GM18499 (cell line): ENCODE measurements at regions not wholly inside any gene's neighbourhood (a gene's known extent, or its start where the extent isn't known, plus 50 kb on each side); places are given as distances from the start of the nearest gene placed in this dataset.

Experiments used
- ATAC-seq: cut with Tn5 transposase; IDR thresholded peaks from one replicate; pipeline ENCODE4 v1.9.1; 2021; ENCODE audit warnings: moderate number of reproducible peaks; ENCODE audit not compliant: insufficient read depth, unreplicated experiment

- no peak for ATAC-seq
Measured at GRCh38 chr5:54695198-54695966, 177.8 kb downstream of the SNX18 start.

DNA sequence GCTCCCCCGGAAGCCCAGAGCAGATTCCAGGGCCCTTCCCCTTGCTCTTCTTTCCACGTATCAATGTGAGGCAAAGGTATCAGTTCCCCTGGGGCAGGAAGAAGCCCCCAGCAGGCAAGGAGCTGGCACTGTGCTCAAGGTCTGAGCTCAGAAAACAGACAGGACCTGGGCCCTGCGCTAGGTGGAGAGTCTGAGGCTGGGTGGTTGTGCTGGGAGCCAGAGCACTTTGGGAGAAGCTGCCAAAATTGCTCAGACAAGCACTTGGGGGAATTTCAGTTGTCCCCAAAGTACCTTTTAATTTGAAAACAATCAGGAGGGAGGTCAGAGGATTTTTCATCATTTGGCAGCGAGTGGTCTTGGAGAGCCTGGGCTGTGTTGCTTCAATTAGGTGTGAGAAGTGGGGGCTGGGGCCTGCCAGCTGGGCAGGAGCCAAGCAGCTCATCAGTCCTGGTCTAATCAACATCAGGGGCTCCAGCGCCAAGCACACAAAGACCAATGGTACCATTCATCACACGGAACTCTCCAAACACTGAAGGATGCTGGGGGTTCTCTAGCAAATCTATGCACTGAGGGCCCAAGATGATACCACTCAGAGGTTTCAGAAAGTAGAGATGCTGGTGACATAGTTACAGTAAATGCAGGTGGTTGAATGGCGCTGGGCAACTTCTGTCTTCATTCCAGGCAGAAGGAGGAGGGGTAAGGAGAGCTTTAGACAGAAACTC, 176.5 kb downstream of the SNX18 start:
- ATAC-seq: no peak

GRCh38 chr5:54692631-54693030, 175.1 kb downstream of the SNX18 start:
- no peak for ATAC-seq

DNA sequence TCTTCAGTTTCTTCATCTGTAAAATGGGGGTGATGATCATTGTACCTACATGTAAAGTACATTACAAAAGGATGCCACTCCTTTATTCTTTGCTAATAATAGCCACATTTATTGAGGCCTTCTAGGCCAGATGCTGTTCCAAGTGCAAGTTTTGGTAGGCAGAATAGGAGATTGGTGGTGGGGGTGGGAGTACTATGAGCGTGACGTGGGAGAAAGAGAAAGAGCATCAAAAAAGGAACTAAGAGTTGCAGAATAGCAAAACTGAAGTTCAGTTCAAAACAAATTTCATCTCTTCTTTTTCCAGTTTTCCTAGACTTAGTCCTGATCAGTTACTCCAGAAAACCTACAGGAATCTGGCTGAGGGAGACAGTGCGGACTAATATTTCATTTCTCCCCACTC, 174.1 kb downstream of the SNX18 start:
- no peak for ATAC-seq

- ATAC-seq: no peak
Measured at GRCh38 chr5:54689411-54690251, 172.1 kb downstream of the SNX18 start.

DNA sequence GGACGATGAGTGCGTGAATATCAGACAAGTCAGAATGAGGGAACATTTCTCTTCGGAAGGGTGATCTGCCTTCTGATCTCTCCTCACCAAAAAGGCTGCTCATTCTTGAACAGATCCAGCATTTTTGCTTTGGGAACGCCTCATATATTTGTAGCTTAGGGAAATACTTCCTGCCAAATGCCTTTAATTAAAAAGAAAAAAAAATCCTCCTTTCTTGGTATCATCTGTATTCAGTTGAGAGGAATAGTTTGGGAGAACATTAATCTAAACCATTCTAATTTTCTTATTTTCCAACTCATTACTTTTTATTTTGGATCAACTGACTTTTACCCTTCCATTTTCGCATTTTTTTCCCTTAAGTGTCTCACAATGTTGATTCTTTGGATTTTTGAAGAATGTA, 163.4 kb downstream of the SNX18 start:
- no peak for ATAC-seq

DNA sequence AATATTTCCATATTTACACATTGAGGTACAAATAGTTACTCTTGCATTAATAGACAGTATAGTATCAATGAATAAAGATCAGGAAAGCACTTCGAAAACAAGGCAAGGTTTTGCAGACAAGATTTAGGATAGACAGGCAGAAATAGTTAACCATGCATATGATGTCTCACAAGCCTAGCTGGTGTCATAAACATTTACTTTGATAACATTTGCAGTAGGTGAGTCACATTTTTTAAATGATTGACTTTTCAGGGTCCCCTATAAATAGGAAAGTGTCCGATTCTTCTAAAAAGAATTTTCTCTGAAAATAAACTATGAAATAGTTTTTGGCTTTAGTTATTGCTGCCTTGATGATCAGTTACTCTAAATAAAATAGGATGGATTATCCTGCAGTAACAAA, 162.1 kb downstream of the SNX18 start:
- no peak for ATAC-seq

- ATAC-seq: no peak
Measured at GRCh38 chr5:54678737-54679136, 161.2 kb downstream of the SNX18 start.

DNA sequence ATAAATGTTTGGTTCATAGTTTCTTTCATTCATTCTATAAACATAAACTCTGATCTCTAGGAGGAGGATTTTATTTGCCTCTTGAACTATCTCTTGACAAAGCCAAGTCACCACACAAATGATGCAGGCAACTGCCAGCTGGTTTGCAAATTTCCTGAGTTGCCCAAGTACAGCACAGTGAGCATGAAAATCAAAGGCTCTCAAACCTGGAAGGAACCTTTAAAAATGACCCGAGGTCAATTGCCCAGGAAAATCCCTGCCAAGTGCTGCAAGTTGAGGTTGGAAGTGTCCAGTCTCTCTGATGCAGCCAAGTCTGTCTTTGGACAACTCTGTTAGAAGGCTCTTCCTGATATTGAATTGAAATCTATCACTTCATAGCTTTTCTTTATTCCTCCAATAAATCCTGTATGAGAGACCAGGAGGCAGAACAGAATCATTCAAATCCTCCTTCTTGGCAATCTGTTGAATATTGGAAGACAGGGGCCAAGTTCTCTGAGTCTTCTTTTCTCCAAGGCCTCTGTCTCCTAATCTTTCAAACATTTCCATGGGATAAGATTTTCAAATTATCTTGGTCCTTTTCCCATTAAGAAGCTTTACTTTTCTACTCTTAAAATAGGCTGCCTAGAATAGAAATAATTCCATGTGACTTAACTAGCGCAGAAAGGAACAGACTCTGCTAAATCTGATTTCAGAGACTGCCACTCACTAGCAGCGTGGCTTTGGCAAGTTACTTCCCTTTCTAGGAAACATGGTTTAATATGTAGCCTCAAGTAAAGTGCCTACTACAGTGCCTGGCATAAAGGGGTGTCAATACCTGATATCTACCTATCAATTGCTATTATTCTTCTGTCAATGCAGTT, 159.2 kb downstream of the SNX18 start:
- no peak for ATAC-seq

GRCh38 chr5:54673523-54674225, 156.1 kb downstream of the SNX18 start:
- ATAC-seq: no peak

- ATAC-seq: no peak
Measured at GRCh38 chr5:54672871-54673270, 155.3 kb downstream of the SNX18 start.

- ATAC-seq: no peak
Measured at GRCh38 chr5:54671681-54672080, 154.1 kb downstream of the SNX18 start.

GRCh38 chr5:54671111-54671531, 153.6 kb downstream of the SNX18 start:
- ATAC-seq: no peak

DNA sequence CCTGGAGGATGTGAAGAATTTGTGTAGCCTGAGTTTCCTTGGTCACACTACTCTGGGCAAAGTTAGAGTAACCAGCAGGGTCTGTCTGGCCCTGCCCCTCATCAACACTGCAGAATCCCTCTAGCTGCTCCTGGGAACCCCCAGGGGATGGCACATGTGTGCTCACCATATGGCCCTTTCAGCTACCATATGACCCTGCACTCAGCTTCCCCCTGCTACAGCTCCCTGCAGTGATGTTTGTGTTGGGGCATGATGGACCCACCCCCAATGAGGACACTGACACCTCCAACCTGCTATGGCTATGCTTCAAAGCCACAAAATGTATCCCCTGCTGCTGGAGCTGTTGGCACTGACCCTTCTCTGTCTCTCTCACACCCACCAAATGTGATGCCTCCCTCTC, 152.7 kb downstream of the SNX18 start:
- ATAC-seq: no peak

- no peak for ATAC-seq
Measured at GRCh38 chr5:54669845-54670244, 152.3 kb downstream of the SNX18 start.

- ATAC-seq: no peak
Measured at GRCh38 chr5:54669285-54669684, 151.7 kb downstream of the SNX18 start.

GRCh38 chr5:54668096-54668495, 150.5 kb downstream of the SNX18 start:
- no peak for ATAC-seq

DNA sequence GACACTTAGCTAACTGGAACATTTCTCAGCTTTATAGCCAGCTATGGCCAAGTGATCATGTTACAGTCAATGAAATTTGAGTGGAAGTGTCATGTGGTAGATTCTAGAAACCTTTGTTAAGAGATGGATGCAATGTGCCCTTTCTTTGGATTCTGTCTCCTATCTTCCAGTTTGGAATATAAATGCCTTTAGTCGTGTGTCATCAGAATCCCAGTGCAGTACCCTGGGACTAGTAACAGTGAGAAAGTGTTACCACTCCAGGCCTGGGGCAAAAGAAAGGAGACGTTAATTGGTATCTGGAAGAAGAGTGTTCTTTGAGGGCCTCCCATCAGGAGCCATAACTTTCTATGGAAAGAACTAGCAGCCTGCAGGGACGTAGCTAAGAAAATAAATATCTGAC, 149.6 kb downstream of the SNX18 start:
- no peak for ATAC-seq

DNA sequence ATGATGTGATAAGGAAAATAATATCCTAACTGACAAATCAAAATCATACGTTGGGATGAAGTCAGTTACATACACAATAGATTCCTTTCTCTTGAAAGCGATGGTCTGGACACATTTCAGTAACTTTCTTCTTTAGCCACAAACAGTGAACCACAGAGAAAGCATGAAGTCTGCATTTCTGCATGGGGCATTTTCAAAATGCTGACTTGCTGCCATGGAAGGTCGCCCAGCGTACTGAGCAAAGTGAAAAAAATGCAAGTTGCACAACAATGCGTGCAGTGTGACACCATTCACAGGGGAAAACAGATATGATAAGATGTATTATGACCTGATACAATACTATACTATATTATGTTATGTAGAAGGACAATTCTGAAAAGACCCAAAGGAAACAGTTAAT, 146.3 kb downstream of the SNX18 start:
- ATAC-seq: no peak
